ENCODE measurements at regions not wholly inside any gene's neighbourhood (a gene's known extent, or its start where the extent isn't known, plus 50 kb on each side); places are given as distances from the start of the nearest gene placed in this dataset.

DNA sequence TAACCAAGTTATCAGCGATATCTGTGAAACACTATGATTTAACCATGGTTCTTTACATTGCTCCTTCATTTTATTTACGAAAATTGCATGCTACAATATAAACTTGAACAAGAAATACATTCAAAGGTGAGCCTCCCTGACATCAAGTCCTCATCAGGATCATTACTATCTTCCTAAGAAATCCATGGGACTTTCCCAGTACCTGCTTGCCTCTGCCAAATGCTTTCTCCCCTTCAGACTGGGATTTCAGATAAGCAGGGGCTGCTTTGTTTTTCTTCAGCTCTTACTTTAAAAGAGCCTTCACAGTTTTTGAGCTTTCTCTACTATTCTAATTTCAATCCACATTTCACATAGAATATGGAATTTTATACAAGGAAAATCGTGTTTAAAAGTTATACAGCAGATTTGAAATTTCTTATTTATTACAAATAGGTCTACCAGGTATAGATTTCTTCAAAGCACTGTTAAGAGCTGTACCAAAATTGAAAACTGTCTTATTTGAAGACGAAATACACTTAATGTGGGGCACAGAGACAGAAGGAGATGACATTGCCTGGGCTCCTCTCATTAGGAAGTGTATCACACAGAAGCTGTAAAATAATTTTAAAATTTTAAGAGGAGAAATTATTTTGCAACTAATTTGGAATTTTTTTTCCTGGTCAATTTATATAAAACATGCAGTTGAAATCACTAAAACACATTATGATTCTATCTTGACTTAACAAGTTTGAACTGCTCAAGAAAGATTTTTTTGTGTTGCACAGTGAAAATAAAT is 615.0 kb upstream of the AGTR1 start:
- peak; percentile 67 for DNase-seq (ENCODE audit: low spot score)

DNA sequence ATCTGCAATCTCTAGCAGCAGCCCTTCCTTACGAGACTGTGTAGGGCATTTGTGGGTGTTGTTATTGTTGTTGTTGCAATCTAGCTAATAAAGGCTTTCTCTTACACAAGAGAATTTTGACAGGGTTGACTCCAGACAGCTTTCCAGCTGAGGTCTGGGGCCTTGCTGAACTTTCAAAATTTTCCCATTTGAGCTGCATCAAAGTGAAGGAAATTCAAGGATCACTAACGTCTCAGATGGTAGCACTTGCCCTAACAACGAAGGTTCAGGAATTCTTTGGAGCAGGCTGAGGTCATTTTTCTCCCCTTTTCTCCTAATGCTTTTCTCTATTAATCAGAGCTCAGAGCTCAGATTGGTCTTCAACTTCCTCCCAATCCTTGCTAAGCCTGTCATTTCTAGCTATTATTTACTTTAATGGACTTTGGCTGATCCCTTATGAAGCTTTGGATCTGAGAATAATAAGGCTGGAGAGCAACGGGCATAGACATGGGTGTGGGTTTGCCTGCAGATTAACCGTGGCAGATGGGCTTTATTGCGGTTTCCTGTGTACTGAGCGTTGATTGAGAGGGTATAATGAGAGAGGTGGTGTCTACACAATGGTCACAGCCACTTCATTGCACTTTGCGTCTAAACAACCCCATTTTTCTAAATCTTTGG is 614.0 kb upstream of the AGTR1 start:
- DNase-seq (ENCODE audit: low spot score): peak; percentile 69

DNA sequence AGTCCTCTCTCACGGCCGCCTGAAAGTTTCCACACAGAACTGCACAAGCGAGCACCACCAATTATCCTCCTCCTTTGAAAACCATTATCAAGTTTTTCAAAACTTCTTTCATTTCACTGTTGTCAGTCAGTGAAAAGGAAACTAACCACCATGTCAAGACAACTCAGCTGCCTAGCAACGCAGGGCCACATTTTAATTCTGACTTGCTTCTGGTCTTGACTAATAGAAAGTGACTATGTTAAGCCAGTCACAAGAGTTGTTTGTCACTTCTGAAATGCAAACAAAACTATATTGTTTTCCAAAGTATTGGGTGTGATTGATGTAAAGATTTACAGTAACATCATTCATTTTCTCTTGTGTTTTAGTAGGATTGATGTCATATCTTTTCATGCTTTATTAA is 612.8 kb upstream of the AGTR1 start:
- DNase-seq (ENCODE audit: low spot score): peak; percentile 62

DNA sequence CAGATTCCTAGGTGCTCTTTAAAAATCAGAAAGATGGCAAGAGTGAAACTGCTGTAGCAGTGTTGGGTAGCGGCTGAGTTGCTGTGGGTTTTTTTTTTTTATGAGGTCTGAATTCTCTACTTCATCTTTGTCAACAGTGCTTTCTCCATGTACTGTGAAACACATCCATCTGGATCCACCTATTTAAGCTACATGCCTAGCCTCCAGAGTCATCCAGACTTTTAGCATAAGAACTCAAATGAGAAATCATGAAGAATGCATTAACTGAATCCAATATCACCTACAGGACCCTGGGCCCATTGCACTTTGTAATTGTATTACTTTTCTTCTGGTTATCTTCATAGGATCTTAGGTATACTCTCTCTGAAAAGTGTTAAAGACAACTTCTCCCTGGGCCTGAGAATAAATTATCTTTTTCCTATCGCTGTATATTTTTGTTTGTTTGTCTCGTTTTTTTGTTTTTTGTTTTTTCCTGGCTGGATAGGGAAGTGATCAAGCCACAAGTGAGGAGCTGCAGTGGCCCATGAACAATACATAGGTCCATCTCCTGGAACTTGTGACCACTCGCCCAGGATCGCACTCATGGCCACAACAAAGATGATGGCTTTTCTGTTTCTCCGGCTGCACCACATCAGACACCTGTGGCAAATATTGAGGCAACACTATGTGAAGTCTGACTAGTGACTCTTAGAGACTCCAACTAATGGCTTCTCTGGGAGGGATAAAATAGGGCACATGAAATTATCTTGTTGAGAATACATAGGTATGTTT is 609.9 kb upstream of the AGTR1 start:
- DNase-seq (ENCODE audit: low spot score): peak; percentile 43

DNA sequence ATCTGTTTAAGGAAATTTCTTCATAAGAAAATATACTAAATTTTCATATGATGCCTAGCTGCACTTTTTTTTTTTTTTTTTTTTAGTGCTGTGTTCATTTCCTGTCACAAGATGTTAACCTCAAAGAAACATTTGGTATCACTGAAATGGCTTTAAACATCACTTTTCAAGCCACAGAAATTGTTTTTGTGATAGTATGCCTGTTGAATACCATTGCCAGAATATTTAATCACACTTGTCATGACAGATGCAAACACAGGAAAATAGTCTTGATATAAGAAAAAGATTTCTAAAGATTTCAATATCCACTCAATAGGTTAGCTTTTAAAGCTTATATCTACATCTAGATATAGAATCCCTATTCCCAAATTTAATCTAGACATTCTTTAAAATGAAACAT is 608.5 kb upstream of the AGTR1 start:
- DNase-seq (ENCODE audit: low spot score): peak; percentile 60

DNA sequence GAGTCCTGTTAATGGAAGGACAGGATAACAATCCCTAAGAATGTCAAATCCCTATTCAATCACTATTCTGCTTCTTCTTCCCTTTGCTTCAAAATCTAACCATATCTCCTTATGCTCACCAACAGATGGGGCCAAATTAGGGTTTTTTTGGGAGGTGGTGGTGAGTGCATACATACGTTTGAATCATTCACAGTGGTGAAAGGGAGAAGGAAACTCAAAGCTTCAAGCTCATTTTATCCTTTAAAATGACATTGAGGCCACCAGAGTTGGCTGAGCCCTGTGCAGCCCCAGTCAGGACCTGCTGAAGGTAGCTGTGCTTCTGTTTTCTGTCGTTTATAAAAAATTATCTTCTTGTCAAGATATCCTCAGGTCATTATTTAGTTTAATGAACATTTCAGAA is 607.5 kb upstream of the AGTR1 start:
- peak; percentile 64 for DNase-seq (ENCODE audit: low spot score)

DNA sequence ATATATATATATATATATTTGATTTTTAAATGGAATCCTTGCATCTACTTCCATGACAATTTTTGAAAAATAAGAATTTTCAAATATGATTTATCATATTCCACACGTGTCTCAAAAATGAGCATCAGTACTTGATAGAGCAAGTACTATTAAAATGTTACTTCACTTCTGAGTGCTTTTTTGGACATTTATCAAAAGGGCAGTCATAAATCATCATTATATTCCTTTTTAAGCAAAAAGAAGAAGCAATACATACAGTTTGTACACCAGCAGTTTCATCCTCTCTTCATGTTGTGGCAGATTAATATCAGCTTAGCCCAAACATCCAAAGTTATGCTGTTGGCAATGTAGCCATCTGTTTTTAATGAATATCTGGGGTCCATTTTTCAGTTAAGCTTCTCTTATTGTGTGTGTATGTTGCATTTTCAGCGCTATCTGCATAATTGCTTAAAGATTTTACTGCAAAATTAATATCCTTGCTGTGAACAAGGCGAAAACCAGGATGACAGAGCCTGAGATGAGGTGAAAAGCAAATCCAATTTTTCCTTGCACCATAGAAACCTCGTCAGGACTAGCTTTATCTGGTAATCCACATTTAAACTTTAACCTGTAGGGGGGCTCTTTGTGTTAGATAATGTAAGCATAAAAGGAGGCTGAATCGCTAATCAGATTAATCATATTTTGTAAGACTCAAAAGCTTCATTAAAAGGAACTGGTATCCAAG is 604.9 kb upstream of the AGTR1 start:
- peak; percentile 49 for DNase-seq (ENCODE audit: low spot score)

DNA sequence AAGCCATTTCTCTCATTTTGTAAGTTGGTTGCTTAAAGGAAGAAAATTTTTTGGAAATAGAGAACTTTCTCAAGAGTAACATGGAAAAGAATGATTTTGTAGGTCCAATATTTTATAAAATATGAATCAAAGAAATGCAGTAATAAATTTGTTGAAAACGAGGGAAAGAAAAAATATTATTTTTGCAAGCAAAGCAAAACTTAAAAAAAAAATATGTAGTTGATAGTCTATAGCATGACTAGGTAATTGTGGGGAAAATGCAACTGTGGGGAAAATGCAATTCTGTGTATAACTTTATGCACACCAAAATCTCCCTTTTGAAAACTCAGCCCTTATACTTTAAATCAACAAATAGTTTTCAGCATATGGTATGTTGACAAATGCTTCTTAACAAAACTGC is 604.0 kb upstream of the AGTR1 start:
- peak; percentile 11 for DNase-seq (ENCODE audit: low spot score)

DNA sequence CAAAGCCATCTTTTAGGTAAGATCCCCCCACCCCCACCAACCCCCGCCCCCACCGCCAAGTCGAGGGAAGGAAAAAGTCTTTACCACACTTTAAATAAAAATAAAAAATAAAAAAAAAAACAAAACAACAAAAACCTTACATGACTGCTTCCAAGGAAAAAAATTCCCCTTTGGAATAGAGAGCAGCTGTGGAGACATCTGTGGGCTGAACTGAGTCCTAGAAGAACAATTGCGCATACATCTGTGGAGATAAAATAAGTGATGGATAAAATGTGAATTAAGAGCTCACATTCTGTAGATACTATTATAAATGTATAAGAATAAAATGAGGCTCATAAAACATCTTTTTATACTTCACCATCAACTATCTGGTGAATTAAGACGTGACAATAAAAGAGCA is 601.7 kb upstream of the AGTR1 start:
- no peak for DNase-seq (ENCODE audit: low spot score)

DNA sequence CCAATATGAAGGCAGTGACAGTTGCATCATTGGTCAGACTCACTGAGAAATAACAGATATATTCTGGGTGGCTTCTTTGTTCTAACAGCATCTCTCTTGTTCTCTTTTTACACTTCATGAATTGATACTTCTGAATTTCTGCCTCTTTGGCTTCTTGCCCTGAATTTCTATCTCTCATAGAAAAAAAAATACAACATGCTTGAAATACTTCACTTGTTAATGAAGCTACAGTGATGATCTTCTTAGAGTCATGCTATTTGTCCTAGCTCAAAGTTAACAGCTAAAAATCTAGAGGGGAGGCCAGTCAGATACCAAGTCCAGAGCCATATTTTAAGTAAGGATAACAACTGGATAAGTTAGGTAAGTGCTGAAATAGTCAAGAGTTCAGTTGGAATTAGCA is 597.2 kb upstream of the AGTR1 start:
- DNase-seq (ENCODE audit: low spot score): no peak

DNA sequence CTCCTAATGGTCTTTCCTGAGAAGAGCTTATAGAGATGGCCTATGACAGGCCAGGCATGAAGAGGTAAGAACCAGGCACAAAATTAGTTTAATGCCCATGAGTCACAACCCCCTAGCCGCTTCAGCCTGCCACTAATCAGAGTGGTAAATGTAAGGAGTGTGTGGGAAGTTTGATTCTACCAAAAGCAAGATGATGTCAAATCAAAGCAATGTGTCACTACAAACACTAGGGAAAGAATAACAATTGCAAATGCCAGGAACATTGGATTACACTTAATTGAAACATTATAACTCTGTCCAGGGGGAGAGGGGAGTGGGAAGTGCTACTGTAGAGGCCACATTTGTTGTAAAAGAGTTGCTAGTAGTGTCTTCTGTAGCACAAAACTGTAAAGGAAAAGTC is 596.6 kb upstream of the AGTR1 start:
- DNase-seq (ENCODE audit: low spot score): peak; percentile 4

DNA sequence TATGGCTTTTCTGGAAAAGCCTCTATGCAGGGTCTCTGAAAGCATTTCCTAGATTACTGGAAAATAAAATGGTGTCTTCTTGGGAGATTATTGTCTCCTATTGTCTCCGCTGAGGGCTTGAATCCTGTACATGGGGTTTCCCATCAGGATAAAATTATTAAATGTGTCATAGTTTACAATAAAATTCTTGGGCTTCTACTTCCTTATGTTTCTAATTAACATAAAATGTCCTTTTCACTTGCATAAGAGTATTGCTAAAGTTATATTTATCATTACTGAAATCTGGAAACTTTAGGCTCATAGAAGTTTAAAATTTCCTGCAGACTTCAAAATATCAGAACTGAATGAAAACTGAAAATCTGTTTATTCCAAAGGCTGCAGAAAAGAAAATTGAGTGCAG is 595.5 kb upstream of the AGTR1 start:
- DNase-seq (ENCODE audit: low spot score): no peak

DNA sequence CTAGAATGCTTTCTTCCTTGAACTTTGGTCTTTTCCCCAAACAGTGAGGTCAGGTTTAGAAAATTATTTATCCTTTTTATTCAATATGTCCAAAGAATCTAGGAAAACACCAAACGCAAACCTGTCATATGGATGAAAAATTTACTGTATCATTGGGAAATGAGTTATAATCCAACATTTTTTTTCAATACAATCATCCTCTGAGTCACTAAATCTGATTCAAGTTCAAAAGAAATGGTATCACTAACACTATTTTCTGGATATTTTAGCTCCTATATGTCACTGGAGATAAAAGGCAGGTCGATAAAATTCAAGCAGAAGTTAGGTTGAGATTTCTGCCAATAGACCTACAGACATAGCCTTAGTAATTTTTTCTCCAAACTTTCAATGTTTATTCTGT is 591.6 kb upstream of the AGTR1 start:
- DNase-seq (ENCODE audit: low spot score): no peak

DNA sequence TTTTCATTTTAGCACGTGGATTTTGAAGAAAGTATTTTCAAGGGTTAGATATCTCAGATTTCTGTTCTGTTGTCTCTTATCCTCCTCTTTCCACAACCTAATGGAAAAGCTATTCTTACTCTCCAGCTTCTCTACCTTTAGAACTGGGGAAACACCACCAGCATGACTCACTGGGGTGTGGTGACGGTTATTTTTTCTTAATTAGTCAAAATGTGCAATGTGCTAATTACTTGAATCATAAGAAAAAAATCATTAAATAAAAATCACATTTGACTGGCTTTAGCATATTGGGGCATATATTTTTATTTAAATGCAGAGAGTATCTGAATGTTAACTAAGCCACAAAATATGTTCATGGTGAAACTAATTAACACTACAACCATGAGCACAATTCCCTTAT is 570.7 kb upstream of the AGTR1 start:
- DNase-seq (ENCODE audit: low spot score): no peak

DNA sequence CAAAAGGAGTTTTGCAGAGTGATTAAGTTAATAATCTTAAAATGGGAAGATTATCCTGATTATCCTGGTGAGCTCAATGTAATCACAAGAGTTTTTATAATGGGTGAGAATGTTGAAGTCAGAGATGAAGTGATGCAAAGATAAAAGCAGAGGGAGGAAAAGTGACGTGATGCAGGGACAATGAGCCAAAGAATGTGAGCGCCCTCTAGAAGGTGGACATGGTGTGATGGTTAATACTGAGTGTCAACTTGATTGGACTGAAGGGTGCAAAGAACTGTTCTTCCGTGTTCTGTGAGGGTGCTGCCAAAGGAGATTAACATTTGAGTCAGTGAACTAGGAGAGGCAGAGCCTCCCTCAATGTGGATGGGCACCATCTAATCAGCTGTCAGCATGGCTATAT is 569.6 kb upstream of the AGTR1 start:
- no peak for DNase-seq (ENCODE audit: low spot score)

DNA sequence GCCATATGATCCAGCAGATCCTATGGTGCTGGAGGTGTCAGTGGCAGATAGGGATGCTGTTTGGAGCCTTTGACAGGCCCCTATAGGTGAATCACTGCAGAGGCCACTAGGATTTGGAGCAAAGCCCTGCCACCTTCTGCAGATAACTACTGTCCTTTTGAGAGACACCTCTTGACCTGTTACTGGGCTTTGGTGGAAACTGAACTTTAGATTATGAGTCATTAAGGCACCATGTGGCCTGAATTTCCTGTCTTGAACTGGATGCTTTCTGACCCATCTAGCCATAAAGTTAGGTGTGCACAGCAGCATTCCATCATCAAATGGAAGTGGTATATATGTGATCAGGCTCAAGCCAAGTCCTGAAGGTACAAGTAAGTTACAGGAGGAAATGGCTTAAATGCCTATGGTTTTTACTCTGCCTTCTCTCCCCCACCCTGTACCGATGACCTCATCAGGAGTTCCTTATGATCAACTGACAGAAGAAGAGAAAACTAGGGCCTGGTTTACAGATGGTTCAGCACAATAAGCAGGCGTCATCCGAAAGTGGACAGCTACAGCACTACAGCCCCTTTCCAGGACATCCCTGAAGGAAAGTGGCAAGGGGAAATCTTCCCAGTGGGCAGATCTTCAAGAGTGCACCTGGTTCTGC is 565.6 kb upstream of the AGTR1 start:
- DNase-seq (ENCODE audit: low spot score): no peak

DNA sequence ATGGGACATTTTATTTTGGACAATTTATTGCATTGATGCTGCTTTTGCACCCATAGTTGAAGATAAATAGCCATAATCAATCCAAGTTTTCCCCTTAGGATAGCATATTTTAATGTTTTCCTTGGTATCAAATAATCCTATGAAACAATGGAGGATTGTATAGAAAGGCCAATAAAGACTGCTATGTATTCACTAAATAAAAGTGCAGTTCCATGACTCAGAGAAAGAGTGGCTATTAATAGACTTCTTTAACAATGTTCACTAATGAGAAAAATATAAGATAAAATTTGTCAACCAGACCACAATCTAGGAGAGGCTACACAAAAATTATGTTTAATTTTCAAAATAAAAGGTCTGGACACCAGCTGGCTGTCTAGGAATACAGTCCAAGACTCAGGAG is 560.9 kb upstream of the AGTR1 start:
- DNase-seq (ENCODE audit: low spot score): no peak

DNA sequence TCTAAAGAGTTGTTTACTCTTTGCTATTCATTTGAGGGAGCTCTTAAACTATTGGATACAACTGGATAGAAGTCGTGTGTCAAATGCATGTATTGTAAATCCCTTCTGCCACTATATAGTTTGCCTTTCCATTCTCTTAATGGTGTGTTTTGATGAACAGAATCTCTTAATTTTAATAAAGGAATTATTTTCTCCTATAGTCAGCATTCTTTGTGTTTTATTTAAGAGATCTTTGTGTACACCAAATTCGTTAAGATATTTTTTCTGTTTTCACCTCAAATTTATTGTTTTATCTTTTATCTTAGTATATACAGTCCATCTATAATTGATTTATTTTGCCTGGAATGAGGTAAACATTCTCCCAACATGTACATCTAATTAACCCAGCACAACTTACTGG is 551.5 kb upstream of the AGTR1 start:
- DNase-seq (ENCODE audit: low spot score): no peak

DNA sequence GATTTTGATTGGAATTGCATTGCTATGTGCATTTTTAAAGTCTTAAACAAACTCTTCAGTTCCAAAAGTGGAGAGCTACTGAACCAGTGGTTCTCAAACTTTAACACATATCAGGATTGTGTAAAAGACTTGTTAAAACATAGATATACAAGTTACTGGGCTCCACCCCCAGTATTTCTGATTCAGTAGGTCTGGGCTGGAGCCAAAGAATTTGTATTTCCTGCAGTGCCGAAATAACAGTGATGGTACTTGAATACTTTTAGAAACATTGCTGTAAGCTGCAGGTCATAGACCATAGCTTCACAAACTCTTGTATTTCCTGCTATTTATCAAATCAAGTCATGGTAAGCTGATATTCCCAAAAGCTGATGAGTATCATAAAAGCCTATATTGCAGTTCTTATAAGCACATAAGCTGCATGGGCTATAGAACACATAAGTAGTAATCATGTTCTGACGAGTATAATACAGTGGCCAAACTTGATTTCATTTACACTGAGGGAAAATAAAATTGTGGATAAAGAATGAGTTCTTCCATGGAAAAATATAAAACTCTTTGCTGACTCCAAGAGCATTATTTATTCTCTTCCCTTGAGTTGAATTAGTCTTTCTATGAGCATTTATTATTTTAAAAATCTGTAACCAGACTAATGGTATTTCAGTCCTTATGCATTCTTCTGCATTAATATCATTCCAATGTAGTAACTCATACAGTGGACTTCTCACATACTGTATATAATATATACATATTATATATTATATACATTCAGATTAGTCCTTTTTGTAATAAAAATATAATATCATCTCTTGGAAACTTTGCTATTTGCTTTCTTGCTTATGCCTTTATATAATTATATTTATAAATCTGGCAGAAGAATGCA is 550.5 kb upstream of the AGTR1 start:
- no peak for DNase-seq (ENCODE audit: low spot score)

DNA sequence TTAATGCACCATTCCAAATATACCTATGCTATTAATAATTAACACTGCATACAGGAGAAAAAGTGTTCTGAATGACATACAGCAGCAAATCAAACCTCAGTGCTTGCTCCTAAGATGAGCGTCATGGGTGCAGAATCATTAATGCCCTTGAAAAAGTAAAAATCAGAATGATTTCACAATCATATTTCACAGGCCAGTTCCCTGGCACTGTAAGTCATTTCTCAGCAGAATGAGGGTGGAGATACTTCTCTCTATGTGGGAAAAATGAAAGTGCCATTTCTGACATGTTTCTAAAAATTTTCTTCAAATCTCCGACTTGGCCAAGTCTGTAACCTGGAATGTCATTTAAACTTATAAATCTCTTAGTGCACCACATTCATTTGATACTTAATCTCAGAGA is 549.8 kb upstream of the AGTR1 start:
- no peak for DNase-seq (ENCODE audit: low spot score)

DNA sequence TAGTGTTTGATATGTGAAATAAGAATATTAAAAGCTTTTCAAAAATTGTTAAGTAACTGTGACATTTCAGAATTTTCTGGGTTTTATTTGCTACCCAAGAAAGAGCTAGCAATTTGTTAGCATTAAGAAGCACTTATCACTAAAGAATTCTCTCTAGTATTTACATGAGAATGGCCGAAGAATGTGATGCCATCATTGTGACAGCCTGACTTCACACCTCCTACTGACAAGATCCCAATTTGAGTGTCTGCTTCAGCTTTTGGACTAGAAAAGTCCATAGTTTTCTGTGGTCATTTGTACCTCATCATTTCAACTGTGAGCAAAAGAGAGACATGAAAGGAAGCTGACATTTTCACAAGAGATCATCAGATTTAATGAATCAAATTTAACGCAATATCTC is 548.1 kb upstream of the AGTR1 start:
- no peak for DNase-seq (ENCODE audit: low spot score)

Measured in cerebellar cortex (tissue), 1 donor.